ENCODE measurements at regions not wholly inside any gene's neighbourhood (a gene's known extent, or its start where the extent isn't known, plus 50 kb on each side); places are given as distances from the start of the nearest gene placed in this dataset.

DNA sequence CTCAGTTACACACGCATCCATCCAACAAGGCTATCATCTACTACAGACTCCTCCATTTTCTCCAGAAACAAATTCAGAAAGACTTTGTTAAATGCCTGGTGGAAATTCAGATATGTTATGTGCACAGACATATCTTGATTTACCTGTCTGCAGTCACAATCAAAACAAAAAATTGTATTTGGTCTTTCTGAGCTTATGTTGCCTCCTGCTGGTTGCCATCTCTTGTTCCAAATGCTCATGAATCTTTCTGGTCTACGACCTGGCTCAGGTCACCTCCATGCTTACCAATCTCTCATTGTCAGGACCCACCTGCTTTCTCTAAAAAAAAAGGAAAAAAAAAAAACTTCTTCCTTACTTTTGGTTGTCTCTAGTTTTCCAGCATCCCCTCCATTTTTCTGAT lies 169.2 kb upstream of the PLXNC1 start:
- DNase-seq: peak in 7 of 14 experiments; percentile 3 to 56 (median 32)
- Histone ChIP-seq H3K27me3 (ENCODE audit: control insufficient read depth in 1 of 2, insufficient read depth in 2 of 2, low read length in 2 of 2) (no peaks in the 10 kb centered on the region), H3K4me1 (ENCODE audit: insufficient read depth, low read length) (no peaks in the 10 kb centered on the region), H3K4me3 (ENCODE audit: low read length) (no peak overlapping the region), H3K36me3 (ENCODE audit: insufficient read depth, low read length) (no peaks in the 10 kb centered on the region), H3K27ac (ENCODE audit: low read depth in 1 of 2, low read length in 2 of 2) (no peak overlapping the region), H3K9me3 (ENCODE audit: control insufficient read depth in 1 of 2, insufficient read depth in 1 of 2, low read length in 2 of 2) (no peaks in the 10 kb centered on the region)
- no peaks in the 10 kb centered on the region for H3K36me3 Mint-ChIP-seq (ENCODE audit: low read depth)
- peaks cover 21% of the 10 kb centered on the region for H3K4me1 Mint-ChIP-seq (ENCODE audit: low read depth)
- H3K27ac Mint-ChIP-seq: no peak overlapping the region
- no peaks in the 10 kb centered on the region for H3K9me3 Mint-ChIP-seq
- ChIA-PET CTCF (interaction anchor here (0.7 to 1.6 kb wide), 3 partner anchors 123 to 410 kb away, joined by 4 to 8 read pairs (median 5); no protein-coding TSS in a partner anchor), POLR2A (no interaction called here)
- no peaks in the 10 kb centered on the region for H3K27me3 Mint-ChIP-seq
- intact Hi-C loops (cut with DNase I, micrococcal nuclease): loop anchor here (2.0 to 5.0 kb wide), 3 partner anchors 412 to 477 kb away; no protein-coding TSS in a partner anchor
- TF ChIP-seq, protein P1, sequence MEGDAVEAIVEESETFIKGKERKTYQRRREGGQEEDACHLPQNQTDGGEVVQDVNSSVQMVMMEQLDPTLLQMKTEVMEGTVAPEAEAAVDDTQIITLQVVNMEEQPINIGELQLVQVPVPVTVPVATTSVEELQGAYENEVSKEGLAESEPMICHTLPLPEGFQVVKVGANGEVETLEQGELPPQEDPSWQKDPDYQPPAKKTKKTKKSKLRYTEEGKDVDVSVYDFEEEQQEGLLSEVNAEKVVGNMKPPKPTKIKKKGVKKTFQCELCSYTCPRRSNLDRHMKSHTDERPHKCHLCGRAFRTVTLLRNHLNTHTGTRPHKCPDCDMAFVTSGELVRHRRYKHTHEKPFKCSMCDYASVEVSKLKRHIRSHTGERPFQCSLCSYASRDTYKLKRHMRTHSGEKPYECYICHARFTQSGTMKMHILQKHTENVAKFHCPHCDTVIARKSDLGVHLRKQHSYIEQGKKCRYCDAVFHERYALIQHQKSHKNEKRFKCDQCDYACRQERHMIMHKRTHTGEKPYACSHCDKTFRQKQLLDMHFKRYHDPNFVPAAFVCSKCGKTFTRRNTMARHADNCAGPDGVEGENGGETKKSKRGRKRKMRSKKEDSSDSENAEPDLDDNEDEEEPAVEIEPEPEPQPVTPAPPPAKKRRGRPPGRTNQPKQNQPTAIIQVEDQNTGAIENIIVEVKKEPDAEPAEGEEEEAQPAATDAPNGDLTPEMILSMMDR (IDR thresholded peaks at IDR 0.05): peak; percentile 13
- no peak for ATAC-seq (ENCODE audit: poor library complexity)
- no peak overlapping the region for H3K4me3 Mint-ChIP-seq

DNA sequence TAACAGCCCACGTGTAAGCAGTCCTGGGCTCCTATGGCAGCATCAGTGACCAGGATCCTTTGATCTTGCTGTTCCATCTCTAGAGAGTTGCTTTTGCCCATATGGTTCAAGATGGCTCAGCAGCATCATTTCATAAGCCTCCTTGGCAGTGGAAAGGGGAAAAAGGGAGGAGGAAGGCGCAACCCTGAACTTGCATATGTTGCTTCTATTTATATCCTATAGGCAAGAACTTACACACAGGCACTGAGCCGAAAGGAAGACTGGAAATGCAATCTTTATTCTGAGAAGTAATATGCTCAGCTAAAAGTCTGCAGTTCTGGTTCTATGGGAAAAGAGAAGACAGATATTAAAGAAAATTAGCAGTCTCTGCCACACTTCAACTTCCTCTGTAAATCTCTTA lies 167.7 kb upstream of the PLXNC1 start:
- ChIA-PET CTCF (no interaction called here), POLR2A (no interaction called here)

DNA sequence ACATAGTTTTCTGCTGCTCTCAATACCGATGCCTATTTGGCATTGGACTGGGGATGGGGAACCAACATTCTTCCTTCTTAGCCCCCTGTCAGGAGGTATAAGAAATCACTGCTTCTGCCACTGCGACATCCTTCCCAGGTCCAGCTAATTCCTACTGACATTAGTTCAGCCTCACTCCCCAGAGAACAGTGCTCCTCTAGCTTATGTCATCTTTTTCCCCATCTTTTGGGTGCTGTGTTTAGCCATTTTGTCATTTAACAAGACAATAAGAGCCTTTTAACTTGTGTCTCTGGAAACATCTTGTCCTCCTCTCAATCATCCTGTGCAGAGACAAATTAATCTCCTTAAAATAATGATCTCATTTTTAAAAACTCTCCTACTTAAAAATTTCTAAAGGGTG lies 167.0 kb upstream of the PLXNC1 start:
- H3K27ac ChIP-seq (ENCODE audit: low read depth in 1 of 2, low read length in 2 of 2): no peak overlapping the region
- H3K4me1 ChIP-seq (ENCODE audit: insufficient read depth, low read length): no peaks in the 10 kb centered on the region
- Mint-ChIP-seq H3K4me1 (ENCODE audit: low read depth) (peaks cover 21% of the 10 kb centered on the region), H3K9me3 (no peaks in the 10 kb centered on the region), H3K27ac (no peak overlapping the region), H3K36me3 (ENCODE audit: low read depth) (no peaks in the 10 kb centered on the region), H3K27me3 (no peaks in the 10 kb centered on the region), H3K4me3 (no peak overlapping the region)
- TF ChIP-seq, protein P1 (IDR thresholded peaks at IDR 0.05): no peak
- no peak overlapping the region for H3K4me3 ChIP-seq (ENCODE audit: low read length)
- intact Hi-C loops (cut with DNase I, micrococcal nuclease): loop anchor here in 1 of 2 experiments (5.0 kb wide), 1 partner anchor 121 kb away; no protein-coding TSS in a partner anchor
- no peak for ATAC-seq (ENCODE audit: poor library complexity)
- CTCF ChIA-PET: no interaction called here
- no peaks in the 10 kb centered on the region for H3K36me3 ChIP-seq (ENCODE audit: insufficient read depth, low read length)
- H3K27me3 ChIP-seq (ENCODE audit: control insufficient read depth in 1 of 2, insufficient read depth in 2 of 2, low read length in 2 of 2): no peaks in the 10 kb centered on the region
- no peaks in the 10 kb centered on the region for H3K9me3 ChIP-seq (ENCODE audit: control insufficient read depth in 1 of 2, insufficient read depth in 1 of 2, low read length in 2 of 2)
- POLR2A ChIA-PET: no interaction called here
- DNase-seq: no peak

More for the DNA sequence above, 167.7 kb upstream of the PLXNC1 start:
- H3K4me1 Mint-ChIP-seq (ENCODE audit: low read depth): peaks cover 21% of the 10 kb centered on the region
- no peaks in the 10 kb centered on the region for H3K36me3 Mint-ChIP-seq (ENCODE audit: low read depth)
- no peaks in the 10 kb centered on the region for H3K9me3 Mint-ChIP-seq
- Histone ChIP-seq H3K36me3 (ENCODE audit: insufficient read depth, low read length) (no peaks in the 10 kb centered on the region), H3K4me3 (ENCODE audit: low read length) (no peak overlapping the region), H3K27me3 (ENCODE audit: control insufficient read depth in 1 of 2, insufficient read depth in 2 of 2, low read length in 2 of 2) (no peaks in the 10 kb centered on the region), H3K27ac (ENCODE audit: low read depth in 1 of 2, low read length in 2 of 2) (no peak overlapping the region), H3K4me1 (ENCODE audit: insufficient read depth, low read length) (no peaks in the 10 kb centered on the region), H3K9me3 (ENCODE audit: control insufficient read depth in 1 of 2, insufficient read depth in 1 of 2, low read length in 2 of 2) (no peaks in the 10 kb centered on the region)
- TF ChIP-seq, protein P1 (IDR thresholded peaks at IDR 0.05): no peak
- no peak overlapping the region for H3K27ac Mint-ChIP-seq
- ATAC-seq (ENCODE audit: poor library complexity): no peak
- no peak for DNase-seq
- intact Hi-C loops (cut with DNase I, micrococcal nuclease): loop anchor here in 1 of 2 experiments (5.0 kb wide), 1 partner anchor 122 kb away; no protein-coding TSS in a partner anchor
- no peak overlapping the region for H3K4me3 Mint-ChIP-seq
- no peaks in the 10 kb centered on the region for H3K27me3 Mint-ChIP-seq

Data from CD4-positive, alpha-beta T cell (primary cell).